ENCODE measurements at regions not wholly inside any gene's neighbourhood (a gene's known extent, or its start where the extent isn't known, plus 50 kb on each side); places are given as distances from the start of the nearest gene placed in this dataset.
"Not testable (repeated sequence)": the region's sequence is repeated elsewhere in the genome, so short reads cannot be mapped to it uniquely, and the experiment has no call there.

DNA sequence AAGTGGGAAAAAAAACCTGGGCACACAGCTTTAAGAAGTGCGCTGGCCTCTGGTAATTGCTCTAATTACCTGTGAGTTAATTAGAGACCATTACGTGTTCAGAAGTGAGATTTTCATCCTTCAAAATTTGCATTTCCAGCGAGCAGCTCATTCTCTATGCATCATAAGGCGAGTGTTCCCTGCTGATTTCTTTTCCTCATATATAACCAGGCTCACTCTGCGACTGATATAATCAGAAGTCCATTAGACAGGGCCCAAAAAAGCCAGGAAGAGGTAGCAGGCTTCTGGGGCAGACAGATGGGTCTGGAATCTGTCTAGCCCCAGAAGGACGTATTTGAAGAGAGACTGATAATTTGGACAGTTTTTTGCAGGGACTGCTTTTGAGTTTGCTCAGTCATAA lies 158.7 kb downstream of the MTHFS start:
- no peaks in the 10 kb centered on the region for H3K36me3 ChIP-seq (replicated peaks in 1 of 2; ENCODE audit: control insufficient read depth in 2 of 2, insufficient read depth in 2 of 2, low read length in 2 of 2)
- H2AK5ac ChIP-seq (ENCODE audit: low read depth, low read length) = no peak overlapping the region
- no CpG with 5 or more reads among the region's 6 CpGs for WGBS, 2 donors (ENCODE audit: extremely low coverage in 2 of 2, insufficient read length in 2 of 2, insufficient replicate concordance in 1 of 2)
- H3K18ac ChIP-seq (ENCODE audit: low read length) = no peak overlapping the region
- no peak overlapping the region for H2BK5ac ChIP-seq (ENCODE audit: low read length)
- H3K14ac ChIP-seq (ENCODE audit: low read length) = no peak overlapping the region
- H3K4ac ChIP-seq (ENCODE audit: low read length) = no peak overlapping the region
- DNase-seq (ENCODE audit: low spot score) = no peak
- H3K4me1 ChIP-seq (ENCODE audit: control insufficient read depth in 2 of 2, insufficient read depth in 1 of 2, low read depth in 1 of 2, low read length in 2 of 2) = no peaks in the 10 kb centered on the region
- no peak overlapping the region for H2BK12ac ChIP-seq (ENCODE audit: low read length)
- no peaks in the 10 kb centered on the region for H3K9me3 ChIP-seq (replicated peaks in 1 of 2; ENCODE audit: control insufficient read depth in 2 of 2, insufficient read depth in 1 of 2, low read depth in 1 of 2, low read length in 2 of 2)
- H2BK15ac ChIP-seq (ENCODE audit: low read length) = no peak overlapping the region
- no peak overlapping the region for H2BK120ac ChIP-seq (ENCODE audit: low read depth, low read length)
- H2AFZ ChIP-seq (ENCODE audit: low read length) = no peak overlapping the region
- no peaks in the 10 kb centered on the region for H3K79me1 ChIP-seq (ENCODE audit: low read depth, low read length)
- H3K27me3 ChIP-seq (ENCODE audit: control insufficient read depth in 3 of 3, insufficient read depth in 3 of 3, low read depth in 1 of 3, low read length in 3 of 3) = no peaks in the 10 kb centered on the region
- no peak overlapping the region for H4K8ac ChIP-seq (ENCODE audit: low read depth, low read length)
- H3K4me3 ChIP-seq (ENCODE audit: low read length in 2 of 2) = no peak overlapping the region
- H3K23ac ChIP-seq (ENCODE audit: low read depth, low read length, poor library complexity) = no peak overlapping the region
- no peak overlapping the region for H4K91ac ChIP-seq (ENCODE audit: low read depth, low read length, poor library complexity)
- H3K27ac ChIP-seq (replicated peaks; ENCODE audit: low read length) = no peak overlapping the region
- no peak overlapping the region for H3K4me2 ChIP-seq (ENCODE audit: insufficient read depth, low read length, poor library complexity, severe bottlenecking)
- H3K9ac ChIP-seq (ENCODE audit: low read depth, low read length, poor library complexity) = no peak overlapping the region

DNA sequence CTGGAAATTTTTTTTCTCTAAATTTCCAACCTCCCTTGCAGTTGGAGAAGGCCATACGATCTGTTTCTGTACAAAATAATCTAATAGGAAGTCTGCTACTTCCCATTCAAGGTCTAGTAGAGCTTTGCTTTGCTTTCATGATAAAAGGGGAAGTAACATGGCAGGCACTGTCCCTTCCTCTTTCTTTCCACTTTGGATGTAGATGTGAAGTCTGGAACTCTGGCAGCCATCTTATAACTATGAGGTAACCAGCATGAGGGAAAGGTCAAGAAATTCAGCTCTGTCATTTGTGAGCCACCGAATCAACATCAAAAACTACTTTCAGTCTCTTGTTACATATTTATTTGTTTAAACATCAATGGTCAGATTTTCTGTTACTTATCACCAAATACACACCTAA lies 156.3 kb downstream of the MTHFS start:
- no peak overlapping the region for H2BK5ac ChIP-seq (ENCODE audit: low read length)
- no CpG with 5 or more reads among the region's 2 CpGs for WGBS, 2 donors (ENCODE audit: extremely low coverage in 2 of 2, insufficient read length in 2 of 2, insufficient replicate concordance in 1 of 2)

DNA sequence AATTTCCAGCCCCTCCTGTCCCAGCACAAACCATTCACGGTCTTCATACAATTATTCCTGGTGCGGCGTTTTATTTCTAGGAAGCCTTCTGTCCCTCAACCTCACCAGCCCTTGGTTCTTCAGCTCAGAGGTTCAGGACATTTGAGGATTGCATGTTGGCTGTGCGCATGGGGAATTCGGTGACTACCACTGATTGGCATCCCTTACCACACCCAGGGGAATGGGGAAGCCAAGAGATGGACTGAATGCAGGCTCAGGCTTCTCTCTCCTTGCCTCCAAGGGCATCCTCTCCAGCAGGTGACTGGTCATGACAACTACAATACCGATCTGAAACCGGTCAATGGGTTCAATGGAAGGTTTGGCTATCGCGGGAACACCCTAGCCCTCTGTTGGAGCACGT lies 153.8 kb downstream of the MTHFS start:
- no peak overlapping the region for H3K27ac ChIP-seq (replicated peaks; ENCODE audit: low read length)
- H3K79me1 ChIP-seq (ENCODE audit: low read depth, low read length) = no peaks in the 10 kb centered on the region
- WGBS, 2 donors (ENCODE audit: extremely low coverage in 2 of 2, insufficient read length in 2 of 2, insufficient replicate concordance in 1 of 2) = no CpG with 5 or more reads among the region's 10 CpGs
- H2AK5ac ChIP-seq (ENCODE audit: low read depth, low read length) = no peak overlapping the region
- H4K91ac ChIP-seq (ENCODE audit: low read depth, low read length, poor library complexity) = no peak overlapping the region
- H3K14ac ChIP-seq (ENCODE audit: low read length) = no peak overlapping the region
- H2AFZ ChIP-seq (ENCODE audit: low read length) = no peak overlapping the region
- H2BK5ac ChIP-seq (ENCODE audit: low read length) = no peak overlapping the region
- no peak overlapping the region for H4K8ac ChIP-seq (ENCODE audit: low read depth, low read length)
- H2BK120ac ChIP-seq (ENCODE audit: low read depth, low read length) = no peak overlapping the region
- H2BK15ac ChIP-seq (ENCODE audit: low read length) = no peak overlapping the region
- H3K4ac ChIP-seq (ENCODE audit: low read length) = no peak overlapping the region
- H3K36me3 ChIP-seq (replicated peaks in 1 of 2; ENCODE audit: control insufficient read depth in 2 of 2, insufficient read depth in 2 of 2, low read length in 2 of 2) = no peaks in the 10 kb centered on the region
- no peak overlapping the region for H3K4me3 ChIP-seq (ENCODE audit: low read length in 2 of 2)
- no peak overlapping the region for H3K18ac ChIP-seq (ENCODE audit: low read length)
- DNase-seq (ENCODE audit: low spot score) = no peak
- no peaks in the 10 kb centered on the region for H3K9me3 ChIP-seq (replicated peaks in 1 of 2; ENCODE audit: control insufficient read depth in 2 of 2, insufficient read depth in 1 of 2, low read depth in 1 of 2, low read length in 2 of 2)
- H3K27me3 ChIP-seq (ENCODE audit: control insufficient read depth in 3 of 3, insufficient read depth in 3 of 3, low read depth in 1 of 3, low read length in 3 of 3) = no peaks in the 10 kb centered on the region
- H2BK12ac ChIP-seq (ENCODE audit: low read length) = no peak overlapping the region
- no peaks in the 10 kb centered on the region for H3K4me1 ChIP-seq (ENCODE audit: control insufficient read depth in 2 of 2, insufficient read depth in 1 of 2, low read depth in 1 of 2, low read length in 2 of 2)
- no peak overlapping the region for H3K23ac ChIP-seq (ENCODE audit: low read depth, low read length, poor library complexity)
- no peak overlapping the region for H3K4me2 ChIP-seq (ENCODE audit: insufficient read depth, low read length, poor library complexity, severe bottlenecking)
- H3K9ac ChIP-seq (ENCODE audit: low read depth, low read length, poor library complexity) = no peak overlapping the region

More for the DNA sequence above, 156.3 kb downstream of the MTHFS start:
- no peak overlapping the region for H2BK15ac ChIP-seq (ENCODE audit: low read length)
- no peak overlapping the region for H2AK5ac ChIP-seq (ENCODE audit: low read depth, low read length)
- H3K27ac ChIP-seq (replicated peaks; ENCODE audit: low read length) = no peak overlapping the region
- no peak overlapping the region for H3K4ac ChIP-seq (ENCODE audit: low read length)
- H2BK12ac ChIP-seq (ENCODE audit: low read length) = no peak overlapping the region
- H3K23ac ChIP-seq (ENCODE audit: low read depth, low read length, poor library complexity) = no peak overlapping the region
- H3K4me1 ChIP-seq (ENCODE audit: control insufficient read depth in 2 of 2, insufficient read depth in 1 of 2, low read depth in 1 of 2, low read length in 2 of 2) = no peaks in the 10 kb centered on the region
- no peaks in the 10 kb centered on the region for H3K27me3 ChIP-seq (ENCODE audit: control insufficient read depth in 3 of 3, insufficient read depth in 3 of 3, low read depth in 1 of 3, low read length in 3 of 3)
- no peak overlapping the region for H3K18ac ChIP-seq (ENCODE audit: low read length)
- no peak overlapping the region for H4K91ac ChIP-seq (ENCODE audit: low read depth, low read length, poor library complexity)
- H3K9me3 ChIP-seq (replicated peaks in 1 of 2; ENCODE audit: control insufficient read depth in 2 of 2, insufficient read depth in 1 of 2, low read depth in 1 of 2, low read length in 2 of 2) = no peaks in the 10 kb centered on the region
- H3K4me3 ChIP-seq (ENCODE audit: low read length in 2 of 2) = no peak overlapping the region
- no peaks in the 10 kb centered on the region for H3K79me1 ChIP-seq (ENCODE audit: low read depth, low read length)
- DNase-seq (ENCODE audit: low spot score) = no peak
- no peak overlapping the region for H3K14ac ChIP-seq (ENCODE audit: low read length)
- no peak overlapping the region for H2AFZ ChIP-seq (ENCODE audit: low read length)
- no peak overlapping the region for H4K8ac ChIP-seq (ENCODE audit: low read depth, low read length)
- H3K9ac ChIP-seq (ENCODE audit: low read depth, low read length, poor library complexity) = no peak overlapping the region
- H2BK120ac ChIP-seq (ENCODE audit: low read depth, low read length) = no peak overlapping the region
- H3K36me3 ChIP-seq (replicated peaks in 1 of 2; ENCODE audit: control insufficient read depth in 2 of 2, insufficient read depth in 2 of 2, low read length in 2 of 2) = no peaks in the 10 kb centered on the region
- no peak overlapping the region for H3K4me2 ChIP-seq (ENCODE audit: insufficient read depth, low read length, poor library complexity, severe bottlenecking)

DNA sequence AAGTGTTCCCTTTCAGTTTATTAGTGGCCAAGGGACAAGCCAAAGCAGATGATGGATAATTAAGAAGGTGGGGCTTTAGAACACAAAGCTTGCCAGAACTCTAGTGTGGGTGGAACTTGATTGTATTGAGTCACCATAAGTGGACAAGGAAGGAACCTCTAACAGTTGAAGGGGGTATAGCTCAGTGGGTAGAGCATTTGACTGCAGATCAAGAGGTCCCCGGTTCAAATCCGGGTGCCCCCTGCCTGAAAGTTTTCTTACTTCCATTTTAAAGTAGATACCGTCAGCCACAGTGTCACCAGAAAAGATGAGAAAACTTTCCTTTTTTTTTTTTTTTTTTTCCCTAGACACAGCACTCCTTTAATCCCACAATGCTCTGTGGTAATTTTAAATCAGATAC lies 152.3 kb downstream of the MTHFS start:
- not testable (repeated sequence) for H3K36me3 ChIP-seq (replicated peaks in 1 of 2; ENCODE audit: control insufficient read depth in 2 of 2, insufficient read depth in 2 of 2, low read length in 2 of 2); H3K4me1 ChIP-seq (ENCODE audit: control insufficient read depth in 2 of 2, insufficient read depth in 1 of 2, low read depth in 1 of 2, low read length in 2 of 2); H3K4ac ChIP-seq (ENCODE audit: low read length); H2AK5ac ChIP-seq (ENCODE audit: low read depth, low read length); H4K8ac ChIP-seq (ENCODE audit: low read depth, low read length); H2BK5ac ChIP-seq (ENCODE audit: low read length); H2BK12ac ChIP-seq (ENCODE audit: low read length); H3K18ac ChIP-seq (ENCODE audit: low read length); H3K79me1 ChIP-seq (ENCODE audit: low read depth, low read length); H3K14ac ChIP-seq (ENCODE audit: low read length); H3K27ac ChIP-seq (replicated peaks; ENCODE audit: low read length); H2AFZ ChIP-seq (ENCODE audit: low read length); H3K4me2 ChIP-seq (ENCODE audit: insufficient read depth, low read length, poor library complexity, severe bottlenecking); H2BK120ac ChIP-seq (ENCODE audit: low read depth, low read length); H2BK15ac ChIP-seq (ENCODE audit: low read length); H3K9me3 ChIP-seq (replicated peaks in 1 of 2; ENCODE audit: control insufficient read depth in 2 of 2, insufficient read depth in 1 of 2, low read depth in 1 of 2, low read length in 2 of 2); H3K27me3 ChIP-seq (ENCODE audit: control insufficient read depth in 3 of 3, insufficient read depth in 3 of 3, low read depth in 1 of 3, low read length in 3 of 3); H3K4me3 ChIP-seq (ENCODE audit: low read length in 2 of 2); H3K9ac ChIP-seq (ENCODE audit: low read depth, low read length, poor library complexity); H4K91ac ChIP-seq (ENCODE audit: low read depth, low read length, poor library complexity); H3K23ac ChIP-seq (ENCODE audit: low read depth, low read length, poor library complexity); DNase-seq (ENCODE audit: low spot score)
- WGBS, 2 donors (ENCODE audit: extremely low coverage in 2 of 2, insufficient read length in 2 of 2, insufficient replicate concordance in 1 of 2) = no CpG with 5 or more reads among the region's 3 CpGs
